IgD-negative memory B cell (primary cell): ENCODE measurements at regions not wholly inside any gene's neighbourhood (a gene's known extent, or its start where the extent isn't known, plus 50 kb on each side); places are given as distances from the start of the nearest gene placed in this dataset.

ENCODE experiments used
- H3K27ac Mint-ChIP-seq, 3 donors: one replicate each; pipeline ENCODE4 v1.8.0; 2020 to 2022; ENCODE audit warnings: mild to moderate bottlenecking in 3 of 3, mixed read lengths in 3 of 3, moderate library complexity in 1 of 3
- H3K27me3 Mint-ChIP-seq: one replicate; pipeline ENCODE4 v1.8.0; 2021; ENCODE audit warnings: mixed read lengths
- H3K36me3 Mint-ChIP-seq: one replicate; pipeline ENCODE4 v1.8.0; 2020; ENCODE audit warnings: mild to moderate bottlenecking, mixed read lengths
- H3K4me1 Mint-ChIP-seq, 3 donors: one replicate each; pipeline ENCODE4 v1.8.0; 2020 to 2022; ENCODE audit warnings: mixed read lengths in 3 of 3, mild to moderate bottlenecking in 1 of 3
- H3K4me3 Mint-ChIP-seq, 4 donors: one replicate each; pipeline ENCODE4 v1.8.0; 2020 to 2022; ENCODE audit warnings: mild to moderate bottlenecking in 4 of 4, mixed read lengths in 4 of 4, moderate library complexity in 3 of 4
- H3K9me3 Mint-ChIP-seq, 3 donors: one replicate each; pipeline ENCODE4 v1.8.0; 2020 to 2021; ENCODE audit warnings: mixed read lengths in 3 of 3, mild to moderate bottlenecking in 1 of 3

- H3K36me3 Mint-ChIP-seq: peaks cover 2% of the 10 kb centered on the region
- no peaks in the 10 kb centered on the region for H3K27me3 Mint-ChIP-seq
- H3K27ac Mint-ChIP-seq: no peak overlapping the region
- H3K9me3 Mint-ChIP-seq: peaks cover 3 to 28% (median 5%) of the 10 kb centered on the region in 3 donors
- H3K4me3 Mint-ChIP-seq: no peak overlapping the region
- no peaks in the 10 kb centered on the region for H3K4me1 Mint-ChIP-seq
Measured at GRCh38 chr6:6376845-6377244, 56.4 kb upstream of the F13A1 start.

GRCh38 chr6:6377621-6378020, 57.2 kb upstream of the F13A1 start:
- no peaks in the 10 kb centered on the region for H3K4me1 Mint-ChIP-seq
- H3K9me3 Mint-ChIP-seq: peaks cover 3 to 24% (median 5%) of the 10 kb centered on the region in 3 donors
- H3K27ac Mint-ChIP-seq: no peak overlapping the region
- H3K36me3 Mint-ChIP-seq: peaks cover 2% of the 10 kb centered on the region
- no peak overlapping the region for H3K4me3 Mint-ChIP-seq
- no peaks in the 10 kb centered on the region for H3K27me3 Mint-ChIP-seq

- Mint-ChIP-seq H3K27me3 (no peaks in the 10 kb centered on the region), H3K27ac (no peak overlapping the region), H3K4me3 (no peak overlapping the region), H3K36me3 (peaks cover 2% of the 10 kb centered on the region), H3K9me3 (peaks cover 0 to 8% (median 2%) of the 10 kb centered on the region in 3 donors), H3K4me1 (no peaks in the 10 kb centered on the region)
Measured at GRCh38 chr6:6379573-6379972, 59.1 kb upstream of the F13A1 start.

GRCh38 chr6:6384520-6384919, 64.1 kb upstream of the F13A1 start:
- Mint-ChIP-seq H3K27ac (no peak overlapping the region), H3K27me3 (peaks cover 7% of the 10 kb centered on the region), H3K9me3 (no peaks in the 10 kb centered on the region), H3K4me1 (peaks cover 0 to 2% (median 0%) of the 10 kb centered on the region in 3 donors), H3K4me3 (no peak overlapping the region), H3K36me3 (peaks cover 5% of the 10 kb centered on the region)

GRCh38 chr6:6386010-6386409, 65.5 kb upstream of the F13A1 start:
- Mint-ChIP-seq H3K4me3 (no peak overlapping the region), H3K9me3 (no peaks in the 10 kb centered on the region), H3K27me3 (peaks cover 7% of the 10 kb centered on the region), H3K27ac (no peak overlapping the region), H3K36me3 (peaks cover 5% of the 10 kb centered on the region), H3K4me1 (peaks cover 4 to 7% (median 4%) of the 10 kb centered on the region in 3 donors)

GRCh38 chr6:6390849-6391602, 70.6 kb upstream of the F13A1 start:
- H3K27ac Mint-ChIP-seq: peak overlapping the region; percentile 84 to 97 (median 94)
- H3K27me3 Mint-ChIP-seq: peaks cover 11% of the 10 kb centered on the region
- peak overlapping the region; percentile 63 to 85 (median 74) for H3K4me3 Mint-ChIP-seq
- no peaks in the 10 kb centered on the region for H3K9me3 Mint-ChIP-seq
- H3K36me3 Mint-ChIP-seq: peaks cover 5% of the 10 kb centered on the region
- peaks cover 17 to 32% (median 31%) of the 10 kb centered on the region in 3 donors for H3K4me1 Mint-ChIP-seq

- Mint-ChIP-seq H3K4me3 (peak overlapping the region in 3 of 4 donors; percentile 35 to 91 (median 64)), H3K27ac (peak overlapping the region; percentile 29 to 83 (median 63)), H3K27me3 (peaks cover 18% of the 10 kb centered on the region), H3K4me1 (peaks cover 17 to 31% (median 30%) of the 10 kb centered on the region in 3 donors), H3K36me3 (peaks cover 5% of the 10 kb centered on the region), H3K9me3 (no peaks in the 10 kb centered on the region)
Measured at GRCh38 chr6:6392214-6393068, 72.0 kb upstream of the F13A1 start.

GRCh38 chr6:6393069-6393529, 72.6 kb upstream of the F13A1 start:
- H3K36me3 Mint-ChIP-seq: peaks cover 5% of the 10 kb centered on the region
- H3K9me3 Mint-ChIP-seq: no peaks in the 10 kb centered on the region
- H3K4me1 Mint-ChIP-seq: peaks cover 17 to 31% (median 30%) of the 10 kb centered on the region in 3 donors
- H3K27me3 Mint-ChIP-seq: peaks cover 18% of the 10 kb centered on the region
- peak overlapping the region in 3 of 4 donors; percentile 35 to 91 (median 64) for H3K4me3 Mint-ChIP-seq
- peak overlapping the region; percentile 29 to 83 (median 63) for H3K27ac Mint-ChIP-seq

GRCh38 chr6:6395581-6396197, 75.2 kb upstream of the F13A1 start:
- Mint-ChIP-seq H3K36me3 (no peaks in the 10 kb centered on the region), H3K4me1 (peaks cover 15 to 30% (median 28%) of the 10 kb centered on the region in 3 donors), H3K27me3 (peaks cover 30% of the 10 kb centered on the region), H3K9me3 (no peaks in the 10 kb centered on the region), H3K27ac (no peak overlapping the region), H3K4me3 (no peak overlapping the region)

GRCh38 chr6:6397842-6398241, 77.4 kb upstream of the F13A1 start:
- Mint-ChIP-seq H3K27ac (no peak overlapping the region), H3K4me3 (no peak overlapping the region), H3K36me3 (no peaks in the 10 kb centered on the region), H3K9me3 (peaks cover 0 to 3% (median 0%) of the 10 kb centered on the region in 3 donors), H3K4me1 (peaks cover 3 to 13% (median 9%) of the 10 kb centered on the region in 3 donors), H3K27me3 (peaks cover 45% of the 10 kb centered on the region)

- H3K27ac Mint-ChIP-seq: no peak overlapping the region
- peaks cover 46% of the 10 kb centered on the region for H3K27me3 Mint-ChIP-seq
- no peaks in the 10 kb centered on the region for H3K36me3 Mint-ChIP-seq
- H3K4me1 Mint-ChIP-seq: no peaks in the 10 kb centered on the region
- no peak overlapping the region for H3K4me3 Mint-ChIP-seq
- H3K9me3 Mint-ChIP-seq: peaks cover 0 to 3% (median 0%) of the 10 kb centered on the region in 3 donors
Measured at GRCh38 chr6:6399568-6399967, 79.1 kb upstream of the F13A1 start.

GRCh38 chr6:6401401-6401800, 80.9 kb upstream of the F13A1 start:
- Mint-ChIP-seq H3K27ac (no peak overlapping the region), H3K4me1 (peaks cover 0 to 3% (median 0%) of the 10 kb centered on the region in 3 donors), H3K4me3 (no peak overlapping the region), H3K36me3 (no peaks in the 10 kb centered on the region), H3K27me3 (peaks cover 38% of the 10 kb centered on the region), H3K9me3 (peaks cover 0 to 3% (median 0%) of the 10 kb centered on the region in 3 donors)

- Mint-ChIP-seq H3K27me3 (peaks cover 34% of the 10 kb centered on the region), H3K36me3 (no peaks in the 10 kb centered on the region), H3K4me1 (peaks cover 0 to 3% (median 0%) of the 10 kb centered on the region in 3 donors), H3K4me3 (no peak overlapping the region), H3K9me3 (peaks cover 0 to 3% (median 0%) of the 10 kb centered on the region in 3 donors), H3K27ac (no peak overlapping the region)
Measured at GRCh38 chr6:6402006-6402405, 81.5 kb upstream of the F13A1 start.

GRCh38 chr6:6402591-6402990, 82.1 kb upstream of the F13A1 start:
- Mint-ChIP-seq H3K27me3 (peaks cover 32% of the 10 kb centered on the region), H3K4me3 (no peak overlapping the region), H3K27ac (no peak overlapping the region), H3K36me3 (no peaks in the 10 kb centered on the region), H3K4me1 (peaks cover 0 to 3% (median 0%) of the 10 kb centered on the region in 3 donors), H3K9me3 (peaks cover 0 to 3% (median 0%) of the 10 kb centered on the region in 3 donors)

- Mint-ChIP-seq H3K27ac (no peak overlapping the region), H3K4me3 (no peak overlapping the region), H3K9me3 (peaks cover 0 to 3% (median 0%) of the 10 kb centered on the region in 3 donors), H3K27me3 (peaks cover 30% of the 10 kb centered on the region), H3K36me3 (no peaks in the 10 kb centered on the region), H3K4me1 (peaks cover 0 to 3% (median 2%) of the 10 kb centered on the region in 3 donors)
Measured at GRCh38 chr6:6405031-6405430, 84.6 kb upstream of the F13A1 start.
